ENCODE measurements at regions not wholly inside any gene's neighbourhood (a gene's known extent, or its start where the extent isn't known, plus 50 kb on each side); places are given as distances from the start of the nearest gene placed in this dataset.
"Not testable (repeated sequence)": the region's sequence is repeated elsewhere in the genome, so short reads cannot be mapped to it uniquely, and the experiment has no call there.

DNA sequence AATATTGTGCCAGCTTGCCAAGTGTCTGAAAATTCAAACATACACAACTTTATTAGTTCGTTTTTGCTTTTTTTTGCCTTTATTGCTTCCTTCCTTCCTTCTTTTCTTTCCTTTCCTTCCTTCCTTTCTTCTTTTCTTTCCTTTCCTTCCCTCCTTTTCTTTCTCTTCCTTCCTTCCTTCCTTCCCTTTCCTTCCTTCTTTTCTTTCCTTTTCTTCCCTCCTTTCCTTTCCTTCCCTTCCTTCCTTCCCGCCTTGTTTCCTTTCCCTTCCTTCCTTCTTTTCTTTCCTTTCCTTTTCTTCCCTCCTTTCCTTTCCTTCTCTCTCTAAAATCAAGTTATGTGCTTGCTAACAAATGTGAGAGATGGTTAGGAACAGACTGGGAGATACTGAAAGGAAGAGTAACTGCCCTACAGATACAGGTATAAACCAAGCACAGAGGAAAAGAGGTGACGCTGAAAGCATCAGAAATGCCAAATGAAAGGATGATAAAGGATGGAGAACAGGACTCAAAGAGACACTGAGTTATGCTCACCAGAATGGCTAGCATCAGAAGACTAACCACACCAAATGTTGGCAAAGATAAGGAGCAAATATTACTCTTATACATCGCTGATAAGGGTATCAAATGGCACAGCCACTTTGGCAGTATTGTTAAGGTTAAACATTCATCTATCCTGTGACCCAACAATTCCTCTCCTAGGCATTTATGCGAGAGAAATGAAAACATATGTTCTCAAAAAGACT lies 151.6 kb downstream of the MREG start:
- peak; percentile 90 for DNase-seq

DNA sequence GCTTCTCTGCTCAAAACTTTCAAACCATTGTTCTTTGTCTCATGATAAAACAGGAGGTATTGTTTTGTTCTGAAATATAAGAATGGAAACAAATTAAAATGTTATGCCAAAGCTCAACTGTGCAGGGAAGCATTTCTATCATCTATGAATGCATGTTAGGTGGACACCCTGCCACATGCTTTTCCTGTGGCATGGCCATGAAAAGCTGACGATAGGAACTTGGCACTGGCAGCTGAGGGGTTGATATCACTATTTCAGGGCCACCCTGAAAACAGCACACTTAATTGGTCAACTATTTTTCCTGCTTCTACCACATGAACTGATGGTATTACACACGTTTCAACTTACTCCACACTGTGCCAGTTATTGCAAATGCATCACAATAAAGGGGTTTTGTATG lies 157.3 kb downstream of the MREG start:
- DNase-seq = no peak

DNA sequence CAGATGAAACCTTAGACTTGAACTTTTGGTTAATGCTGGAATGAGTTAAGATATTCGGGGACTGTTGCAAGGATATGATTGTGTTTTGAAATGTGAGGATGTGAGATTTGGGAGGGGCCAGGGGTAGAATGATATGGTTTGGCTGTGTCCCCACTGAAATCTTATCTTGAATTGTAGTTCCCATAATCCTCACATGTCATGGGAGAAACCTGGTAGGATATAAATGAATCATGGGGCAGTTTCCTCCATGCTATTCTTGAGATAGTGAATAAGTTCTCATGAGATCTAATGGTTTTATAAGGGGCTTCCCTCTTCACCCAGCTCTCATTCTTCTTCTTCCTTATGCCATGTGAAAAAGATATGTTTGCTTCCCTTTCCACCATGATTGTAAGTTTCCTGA lies 158.0 kb downstream of the MREG start:
- DNase-seq = not testable (repeated sequence)

DNA sequence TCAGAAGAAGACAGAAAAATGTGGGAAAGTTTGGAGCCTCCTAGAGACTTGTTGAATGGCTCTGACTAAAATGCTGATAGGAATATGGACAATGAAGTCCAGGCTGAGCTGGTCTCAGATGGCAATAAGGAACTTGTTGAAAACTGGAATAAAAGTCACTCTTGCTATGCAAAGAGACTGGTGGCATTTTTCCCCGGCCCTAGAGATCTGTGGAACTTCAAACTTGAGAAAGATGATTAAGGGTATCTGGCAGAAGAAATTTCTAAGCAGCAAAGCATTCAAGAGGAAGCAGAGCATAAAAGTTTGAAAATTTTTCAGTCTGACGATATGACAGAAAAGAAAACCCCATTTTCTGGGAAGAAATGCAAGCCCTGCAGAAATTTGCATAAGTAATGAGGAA lies 159.3 kb downstream of the MREG start:
- DNase-seq = no peak

DNA sequence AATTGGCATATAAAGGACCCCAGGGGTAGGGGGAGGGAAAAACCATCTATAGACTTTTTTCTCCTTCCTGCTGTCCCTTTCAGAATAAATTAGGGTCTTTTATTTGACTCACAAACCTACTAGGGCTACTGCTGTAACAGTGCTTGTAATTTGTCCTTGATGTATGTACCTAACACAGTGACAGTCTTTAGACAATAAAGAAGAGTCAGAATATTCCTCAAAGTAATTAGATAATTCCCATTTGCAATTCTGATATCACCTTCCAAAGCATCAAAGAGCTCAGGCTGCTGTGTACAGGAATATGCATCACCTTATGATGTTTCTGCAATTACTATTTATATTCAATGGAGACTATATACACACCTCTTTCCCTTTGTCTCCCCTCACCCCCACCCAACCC lies 161.7 kb downstream of the MREG start:
- DNase-seq = no peak

DNA sequence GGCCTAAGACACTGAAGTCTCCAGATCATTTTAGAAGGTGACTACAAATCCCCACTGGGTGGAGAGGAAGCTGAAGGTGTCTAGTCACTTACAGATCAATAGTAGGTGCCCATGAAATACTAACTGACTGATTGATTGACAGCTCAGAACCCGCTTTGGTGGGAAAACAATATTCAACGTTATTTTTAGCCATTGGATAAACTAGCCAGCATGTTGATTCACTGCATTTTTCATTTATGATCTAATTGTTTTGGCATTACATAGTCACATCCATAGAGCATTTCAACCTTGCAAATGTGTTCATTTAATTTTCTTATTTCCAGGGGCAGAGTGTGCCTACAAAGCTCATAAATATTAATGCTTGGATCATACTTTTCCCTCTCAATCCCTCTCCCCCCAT lies 162.3 kb downstream of the MREG start:
- DNase-seq = no peak

DNA sequence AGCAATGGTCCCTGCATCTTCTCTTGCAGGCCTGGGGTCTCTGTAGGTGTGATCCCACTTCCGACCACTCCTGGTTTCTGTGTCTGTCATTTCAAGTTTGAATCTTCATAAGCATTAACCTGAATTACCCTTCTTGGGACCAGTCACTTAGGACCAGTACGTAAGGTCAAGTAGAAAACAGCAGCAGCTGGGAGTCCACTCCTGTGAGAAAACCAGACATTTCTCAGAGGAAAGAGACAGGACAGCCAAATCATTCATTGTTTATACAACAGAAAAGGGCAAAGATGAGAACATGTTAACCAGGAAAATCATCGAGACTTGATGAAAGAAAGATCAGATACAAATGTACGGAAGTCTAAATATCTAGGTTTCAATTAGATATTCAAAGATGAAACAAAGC lies 163.0 kb downstream of the MREG start:
- no peak for DNase-seq

DNA sequence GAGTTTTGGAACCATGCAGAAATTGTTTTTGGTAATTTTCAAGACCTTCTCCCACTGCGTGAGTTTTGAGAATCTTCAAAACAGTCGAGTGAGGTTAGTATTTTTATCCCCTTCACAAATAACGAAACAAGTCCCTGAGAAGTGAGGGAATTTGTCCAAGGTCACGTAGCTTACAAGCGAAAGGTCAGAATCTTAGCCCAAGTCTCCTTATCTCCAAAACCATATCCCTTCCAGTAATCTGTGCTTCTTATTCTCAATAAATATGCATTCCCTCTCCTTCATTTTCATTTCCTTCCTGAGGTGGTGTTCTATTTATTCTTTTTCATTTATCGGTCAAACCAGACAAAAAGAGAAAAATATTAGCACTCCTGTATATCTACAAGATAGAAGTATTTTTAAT lies 163.6 kb downstream of the MREG start:
- DNase-seq = no peak

DNA sequence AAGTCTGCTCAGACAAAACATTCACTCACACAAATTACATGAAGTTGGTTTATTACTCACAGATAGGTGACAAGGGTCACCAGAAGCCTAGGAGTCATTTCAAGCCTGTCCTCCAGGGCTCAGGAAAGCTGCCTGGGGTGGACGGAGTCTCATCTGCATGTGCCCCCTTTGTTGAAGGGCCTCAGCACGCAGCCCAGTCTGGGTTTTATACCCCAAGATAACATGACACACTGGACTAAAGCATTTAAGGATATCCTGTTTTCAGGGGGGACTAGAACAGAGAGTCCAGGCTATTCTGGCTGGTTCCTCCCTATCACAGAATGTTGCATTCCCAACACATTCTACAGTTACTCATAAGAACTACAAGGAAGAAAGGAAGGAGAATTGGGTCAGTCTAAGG lies 164.7 kb downstream of the MREG start:
- DNase-seq = no peak

DNA sequence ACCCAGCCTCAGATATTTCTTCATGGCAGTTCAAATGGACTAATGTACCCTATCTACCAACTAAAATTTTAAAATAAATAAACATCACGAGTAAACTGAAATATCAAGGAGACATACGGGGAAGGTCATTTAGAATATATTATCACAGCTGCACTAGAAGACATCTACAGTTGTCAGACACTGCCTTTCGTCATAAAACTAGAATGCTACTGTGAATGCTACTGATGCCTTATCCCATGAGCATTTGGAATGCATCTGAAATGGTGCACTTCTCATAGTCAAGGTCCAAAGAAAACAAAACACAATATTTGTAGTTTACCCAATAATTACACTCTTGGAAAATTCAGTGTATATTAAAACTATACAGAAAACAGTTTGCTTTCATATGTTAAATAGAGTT lies 165.2 kb downstream of the MREG start:
- DNase-seq = no peak

DNA sequence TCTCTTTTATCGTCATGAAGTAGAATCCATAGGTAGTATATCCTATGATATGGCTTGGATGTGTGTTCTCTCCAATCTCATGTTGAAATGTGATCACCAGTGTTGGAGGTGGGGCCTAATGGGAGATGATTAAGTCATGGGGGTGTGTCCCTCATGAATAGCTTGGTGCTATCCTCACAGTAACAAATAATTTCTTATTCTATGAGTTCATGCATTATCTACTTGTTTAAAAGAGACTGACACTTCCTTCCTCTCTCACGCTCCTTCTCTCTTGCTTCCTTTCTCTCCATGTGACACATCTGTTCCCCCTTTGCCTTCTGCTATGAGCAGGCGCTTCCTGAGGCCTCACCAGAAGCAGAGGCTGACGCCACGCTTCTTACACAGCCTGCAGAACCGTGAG lies 165.6 kb downstream of the MREG start:
- DNase-seq = no peak

DNA sequence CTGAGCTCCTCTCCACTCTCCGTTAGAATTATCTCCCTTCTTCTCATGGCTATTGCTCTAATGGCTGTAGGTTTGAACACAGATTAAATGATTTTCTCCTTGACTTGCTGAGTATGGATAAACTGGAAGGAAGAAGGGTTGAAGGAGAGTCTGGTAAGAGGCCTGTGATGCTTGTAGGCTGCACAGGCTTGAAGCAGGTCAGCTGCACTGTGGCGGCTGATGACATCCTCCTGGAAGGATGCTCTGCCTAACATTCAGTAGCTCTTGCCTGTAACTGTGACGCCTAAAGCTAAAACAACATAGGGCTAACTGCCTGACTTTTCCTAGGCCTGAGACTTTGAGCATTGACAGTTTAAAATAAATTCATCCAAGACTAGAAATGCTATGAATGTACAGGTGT lies 166.3 kb downstream of the MREG start:
- DNase-seq = no peak

DNA sequence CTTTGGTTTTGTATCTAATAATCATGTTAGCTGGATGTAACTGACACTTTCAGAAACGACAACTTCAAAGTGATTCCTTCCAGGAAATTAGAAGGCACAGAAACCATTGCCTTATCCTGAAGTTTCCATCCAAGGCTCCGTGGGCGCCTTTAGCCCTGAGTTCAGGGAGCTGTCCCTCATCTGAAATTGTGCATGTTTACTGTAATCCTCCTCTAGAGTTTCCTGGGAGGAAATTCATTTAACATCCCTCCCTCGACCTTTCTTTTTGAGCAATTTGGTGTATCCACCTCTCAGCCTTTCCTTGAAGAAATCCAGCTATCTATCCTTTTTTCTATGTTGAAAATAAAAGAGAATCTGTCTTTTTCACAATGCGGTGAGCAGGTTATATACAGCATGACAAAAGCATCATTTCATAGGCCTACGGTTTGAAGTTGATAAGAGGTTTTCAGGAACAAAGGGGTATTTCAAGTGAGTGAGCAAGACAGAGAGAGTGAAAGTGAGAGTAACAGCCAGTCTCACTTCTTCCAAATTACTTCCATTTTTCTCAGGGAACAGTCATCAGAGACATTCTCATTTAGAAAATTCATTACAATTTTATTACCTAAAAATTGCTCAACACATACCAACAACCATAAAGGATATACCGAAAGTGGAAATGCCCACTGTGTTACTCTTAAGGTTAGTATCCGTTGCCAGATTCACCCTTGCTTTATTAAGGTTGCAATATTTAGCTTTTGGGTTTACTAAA lies 167.3 kb downstream of the MREG start:
- no peak for DNase-seq

DNA sequence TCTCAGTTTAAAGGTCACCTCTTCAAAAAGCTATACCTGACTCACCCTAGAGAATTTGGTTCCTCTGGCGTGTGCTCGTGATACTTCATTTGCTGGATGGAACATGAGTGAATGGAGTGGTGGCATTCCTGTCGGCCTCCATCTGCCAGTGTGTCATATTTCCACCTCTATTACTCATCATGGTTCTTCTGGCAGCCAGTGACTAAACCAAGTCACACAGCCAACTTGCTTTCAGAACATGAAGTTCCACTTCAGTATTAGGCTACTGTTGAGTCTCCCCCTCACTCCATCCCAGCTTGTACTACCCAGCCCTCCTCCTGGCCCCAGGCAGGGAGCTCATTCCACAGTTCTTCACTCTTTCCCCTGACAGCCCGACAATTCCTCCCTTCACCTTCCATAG lies 169.8 kb downstream of the MREG start:
- no peak for DNase-seq

DNA sequence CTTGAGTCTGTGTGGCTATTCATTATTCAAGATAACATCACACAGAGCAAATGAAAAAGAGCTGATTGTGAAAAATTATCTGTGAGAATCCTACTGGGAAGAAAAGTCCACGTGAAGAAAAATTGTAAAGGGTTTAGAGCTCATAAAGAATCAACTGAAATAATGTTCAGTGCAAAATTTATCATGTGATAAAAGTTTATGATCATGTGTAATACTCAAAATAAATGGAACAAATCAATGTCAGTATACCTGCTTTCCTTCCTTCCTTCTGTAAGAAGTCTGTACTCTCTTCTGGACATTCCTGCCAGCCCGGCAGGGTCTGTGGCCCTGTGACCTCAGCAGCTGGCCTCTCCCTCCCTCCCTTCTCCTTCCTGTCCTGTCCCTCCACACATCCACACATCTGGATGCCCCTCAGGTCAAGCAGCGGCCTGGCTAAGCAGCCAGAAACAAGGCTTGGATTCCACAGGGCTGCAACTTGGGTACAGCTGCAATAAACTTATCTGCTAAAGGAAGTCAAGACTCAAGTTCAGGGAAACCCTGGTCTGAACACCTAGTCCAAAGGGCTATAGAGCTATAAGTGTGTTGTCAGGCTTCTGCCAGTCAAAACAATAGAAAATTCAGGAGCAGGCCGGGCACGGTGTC lies 172.1 kb downstream of the MREG start:
- no peak for DNase-seq

DNA sequence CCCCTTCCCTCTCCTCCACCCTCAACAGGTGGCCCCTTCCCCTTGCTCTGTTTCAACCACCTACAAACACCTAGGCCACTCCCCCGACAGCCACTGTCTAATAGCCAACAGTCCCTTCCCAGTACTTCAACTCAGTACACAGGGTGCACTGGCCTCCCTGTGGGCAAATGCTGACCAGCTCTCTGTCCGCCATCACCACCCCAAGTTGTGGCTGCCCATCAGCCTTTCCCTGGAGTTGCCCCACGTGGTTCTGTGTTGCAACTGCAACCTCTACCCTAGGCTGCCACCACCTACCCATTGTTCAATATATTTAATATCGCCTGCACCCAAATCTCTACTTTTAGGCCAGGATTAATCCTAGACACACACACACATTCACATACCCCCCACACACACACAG lies 173.5 kb downstream of the MREG start:
- DNase-seq = no peak

DNA sequence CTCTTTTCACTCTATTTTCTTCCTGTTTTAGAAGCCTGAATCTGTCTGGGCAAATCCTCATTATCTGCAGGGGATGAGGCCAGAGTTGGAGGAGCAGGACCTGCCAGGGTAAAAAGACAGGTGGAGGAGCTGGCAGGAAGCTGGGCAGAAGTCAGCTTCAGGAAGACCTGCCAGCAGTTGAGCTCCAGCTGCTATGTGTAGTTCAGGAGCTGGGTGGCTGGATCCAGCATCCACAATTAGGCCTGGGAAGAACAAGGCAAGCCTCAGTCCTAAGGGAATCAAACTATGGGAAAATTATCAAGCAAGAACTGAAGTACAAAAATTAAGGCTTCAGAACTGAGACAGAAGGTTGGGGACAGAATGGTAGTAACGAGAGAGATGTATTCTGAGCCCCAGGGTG lies 174.0 kb downstream of the MREG start:
- no peak for DNase-seq

DNA sequence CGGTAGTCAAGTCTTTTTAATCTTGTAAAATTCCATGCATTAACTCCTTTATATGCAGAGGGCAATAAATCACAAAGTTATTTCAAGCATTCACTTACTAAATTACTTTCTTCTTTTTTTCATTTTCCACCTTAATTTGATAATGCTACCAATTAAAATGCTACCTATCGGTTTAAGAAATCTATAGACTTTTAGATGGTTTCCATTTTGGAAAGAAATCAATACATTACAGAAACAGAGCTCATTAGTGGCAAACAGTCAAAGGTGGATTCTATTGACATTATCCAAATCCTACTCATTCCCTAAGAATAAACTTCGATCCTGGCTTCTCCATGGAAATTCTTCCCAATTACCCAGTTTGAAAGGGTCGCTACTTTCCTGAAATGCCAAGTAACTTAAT lies 176.5 kb downstream of the MREG start:
- DNase-seq = no peak

DNA sequence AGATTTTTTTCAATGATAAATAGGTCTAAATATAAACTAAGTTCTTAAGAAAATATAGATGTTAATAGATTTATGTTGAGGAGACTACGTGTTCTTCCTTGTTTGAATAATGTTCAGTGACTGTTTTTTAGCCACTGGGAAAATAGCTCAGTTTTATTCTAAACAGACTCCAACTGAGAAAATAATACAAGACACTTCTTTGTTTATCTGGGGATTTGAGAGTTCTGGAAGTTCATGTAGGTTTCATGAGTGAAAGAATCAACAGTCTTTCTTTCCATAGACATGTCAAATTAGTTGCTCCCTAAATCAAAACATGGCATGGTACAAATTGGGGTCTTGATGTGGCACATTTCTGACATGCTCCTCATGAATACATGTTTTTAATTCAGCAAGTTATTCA lies 177.7 kb downstream of the MREG start:
- DNase-seq = no peak

DNA sequence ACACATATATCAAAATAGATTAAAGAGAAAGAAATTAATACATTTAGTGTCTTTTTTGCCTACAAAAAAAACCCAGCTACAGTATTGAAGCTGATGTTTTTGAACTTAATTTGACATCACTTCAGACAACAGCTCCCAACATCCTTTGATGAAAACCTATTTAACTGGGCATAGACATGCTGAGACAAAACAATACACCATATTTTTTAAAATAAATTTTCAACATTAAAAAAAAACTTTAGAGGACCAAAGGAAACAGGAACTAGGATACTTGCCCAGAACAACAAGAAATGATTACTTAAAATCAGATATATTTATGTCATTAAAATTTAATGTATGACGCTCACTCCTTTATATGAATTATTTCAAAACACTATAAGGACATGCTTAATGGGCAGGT lies 178.1 kb downstream of the MREG start:
- no peak for DNase-seq

DNA sequence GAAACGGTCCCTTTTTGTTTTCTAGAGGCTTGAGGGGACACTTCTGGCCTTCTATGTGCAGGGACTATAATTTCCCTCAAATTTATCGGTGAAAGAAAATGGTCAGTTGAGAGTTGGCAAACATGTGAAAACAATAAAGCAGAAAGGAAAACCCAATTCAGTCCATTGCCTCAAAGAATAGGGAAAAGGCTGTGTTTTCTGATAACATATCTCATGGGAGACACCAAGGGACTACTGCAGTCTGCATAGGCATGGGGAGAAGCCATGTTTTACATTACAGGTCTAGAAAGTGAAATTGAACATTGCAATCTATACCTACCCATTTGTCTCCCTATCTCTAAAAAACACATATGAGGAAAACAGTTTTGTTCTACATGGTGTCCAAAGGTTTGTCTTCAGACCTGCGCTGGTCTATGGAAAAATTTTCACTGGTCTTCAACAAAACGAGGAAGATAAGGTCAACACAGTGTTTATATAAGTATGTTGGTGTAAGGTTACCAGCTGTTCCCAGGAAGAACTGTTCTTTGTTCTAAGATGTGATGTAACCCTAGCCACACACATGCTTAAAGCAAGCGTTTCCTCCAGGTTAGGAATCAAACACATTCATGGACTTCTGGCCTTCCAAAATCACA lies 179.7 kb downstream of the MREG start:
- peak; percentile 41 for DNase-seq

DNA sequence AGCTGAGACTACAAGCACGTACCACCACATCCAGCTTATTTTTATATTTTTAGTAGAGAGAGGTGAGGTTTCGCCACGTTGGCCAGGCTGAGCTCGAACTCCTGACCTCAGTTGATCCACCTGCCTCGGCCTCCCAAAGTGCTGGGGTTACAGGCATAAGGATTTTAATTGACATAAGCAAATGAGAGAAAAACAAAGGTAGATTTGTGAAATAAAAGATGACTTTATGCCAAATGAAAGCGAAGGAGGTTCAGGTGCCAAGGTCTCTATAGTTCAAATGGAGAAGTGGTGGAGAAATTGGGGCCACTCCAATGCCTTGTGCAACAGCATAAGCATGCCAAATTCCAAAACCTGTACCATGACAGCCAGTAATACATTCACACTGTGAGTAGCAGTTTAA lies 180.6 kb downstream of the MREG start:
- DNase-seq = peak; percentile 10

DNA sequence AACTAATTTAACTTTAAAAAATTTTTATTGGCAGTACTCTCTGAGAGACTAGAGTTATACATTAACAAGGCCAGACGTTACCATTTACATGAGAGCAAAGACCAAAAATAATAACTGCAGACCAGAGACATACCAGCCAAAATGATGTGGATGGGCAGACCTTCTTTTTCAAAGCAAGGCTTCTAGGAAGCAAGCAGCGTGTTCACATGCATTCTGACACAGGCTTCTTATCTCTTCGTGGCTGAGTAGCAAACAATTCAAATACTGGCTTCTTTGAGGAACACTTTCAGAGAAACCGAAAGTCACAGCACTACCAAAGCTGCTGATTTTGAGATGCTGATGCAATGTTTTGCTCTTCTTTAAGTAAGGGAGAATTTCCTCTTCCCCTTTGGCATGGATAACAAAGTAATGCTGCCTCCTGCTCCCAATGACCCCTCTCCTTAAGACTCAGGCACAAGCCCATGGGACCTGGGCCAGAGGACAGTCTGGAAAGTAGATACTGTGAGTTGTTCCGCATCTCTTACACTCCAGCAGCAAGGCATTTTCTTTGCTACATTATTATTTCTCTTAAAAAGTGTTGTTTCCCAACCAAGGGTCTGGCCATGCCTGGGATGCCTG lies 181.9 kb downstream of the MREG start:
- DNase-seq = peak; percentile 65

Data from hematopoietic multipotent progenitor cell treated with erythropoietin and hydrocortisone succinate and interleukin-3 and kit ligand, for 6 days (in vitro differentiated cells).